ENCODE measurements at regions not wholly inside any gene's neighbourhood (a gene's known extent, or its start where the extent isn't known, plus 50 kb on each side); places are given as distances from the start of the nearest gene placed in this dataset.
A peak's percentile ranks its signal among the peaks of the same experiment; 100 is the strongest.
"Not testable (repeated sequence)": the region's sequence is repeated elsewhere in the genome, so short reads cannot be mapped to it uniquely, and the experiment has no call there.

DNA sequence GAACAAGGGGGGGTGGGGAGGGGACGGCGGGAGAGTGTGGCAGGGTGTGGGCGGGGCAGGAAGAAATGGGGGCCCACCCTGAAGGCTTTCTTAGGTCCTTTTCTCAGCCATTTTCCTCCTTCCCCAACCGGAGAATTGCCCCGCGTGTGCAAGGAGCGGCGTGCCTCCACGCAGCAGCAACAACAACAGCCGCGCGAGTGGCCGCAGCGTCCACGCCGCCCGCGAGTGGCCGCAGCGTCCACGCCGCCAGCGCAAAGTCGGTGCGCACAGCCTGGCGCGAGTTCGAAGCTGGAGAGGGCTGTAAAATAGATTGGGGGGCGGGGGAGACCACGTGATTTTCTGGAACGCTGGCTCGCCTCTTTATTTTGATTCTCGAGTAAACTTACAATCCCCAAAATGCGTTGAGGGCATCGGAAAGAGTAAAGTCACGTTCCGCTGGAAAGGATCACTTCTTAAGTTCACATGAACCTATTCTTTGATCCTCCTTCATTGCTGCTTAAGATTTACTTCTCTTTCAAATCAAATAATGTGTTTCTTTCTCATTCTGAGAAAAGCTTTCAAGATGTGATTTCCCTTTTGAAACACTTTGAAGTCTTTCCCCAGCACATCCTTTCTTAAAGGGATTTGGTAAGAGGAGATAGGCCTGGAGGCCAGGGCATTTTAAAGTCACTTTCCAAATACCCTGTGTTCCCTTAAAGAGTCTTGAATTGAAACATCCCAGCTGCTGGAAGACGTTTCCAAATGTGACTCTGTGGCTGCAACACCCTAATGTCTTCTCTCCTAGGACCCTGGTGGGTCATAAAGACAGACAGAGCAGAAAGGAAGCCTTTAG lies 66.7 kb upstream of the ZNF217 start:
- peaks cover 13% of the 10 kb centered on the region for H3K4me1 ChIP-seq (ENCODE audit: insufficient read depth, low read length)
- H3K36me3 ChIP-seq (ENCODE audit: insufficient read depth, low read length), result no peaks in the 10 kb centered on the region
- H3K4me3 ChIP-seq (ENCODE audit: low read length), result no peak overlapping the region

DNA sequence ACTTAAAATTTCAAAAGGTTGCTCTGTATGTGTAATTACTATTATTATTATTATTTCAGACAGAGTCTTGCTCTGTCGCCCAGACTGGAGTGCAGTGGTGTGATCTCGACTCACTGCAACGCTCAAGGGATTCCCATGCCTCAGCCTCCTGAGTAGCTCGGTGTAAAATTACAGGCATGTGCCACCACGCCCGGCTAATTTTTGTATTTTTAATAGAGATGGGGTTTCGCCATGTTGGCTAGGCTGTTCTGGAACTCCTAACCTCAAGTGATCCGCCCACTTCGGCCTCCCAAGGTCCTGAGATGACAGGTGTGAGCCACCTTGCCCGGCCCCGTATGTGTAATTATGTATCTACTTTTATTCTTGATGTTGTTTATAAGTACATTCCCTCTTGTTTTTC lies 65.3 kb upstream of the ZNF217 start:
- Histone ChIP-seq H2AFZ (ENCODE audit: low read depth, low read length) (no peak overlapping the region), H3K9me3 (ENCODE audit: low read length) (no peaks in the 10 kb centered on the region), H3K4me3 (ENCODE audit: low read length) (no peak overlapping the region), H3K27me3 (ENCODE audit: insufficient read depth, low read length) (no peaks in the 10 kb centered on the region), H3K36me3 (ENCODE audit: insufficient read depth, low read length) (no peaks in the 10 kb centered on the region), H3K4me1 (ENCODE audit: insufficient read depth, low read length) (peaks cover 13% of the 10 kb centered on the region)

More for the DNA sequence above, 66.7 kb upstream of the ZNF217 start:
- Histone ChIP-seq H2AFZ (ENCODE audit: low read depth, low read length) (no peak overlapping the region), H3K9me3 (ENCODE audit: low read length) (no peaks in the 10 kb centered on the region), H3K27me3 (ENCODE audit: insufficient read depth, low read length) (no peaks in the 10 kb centered on the region)

DNA sequence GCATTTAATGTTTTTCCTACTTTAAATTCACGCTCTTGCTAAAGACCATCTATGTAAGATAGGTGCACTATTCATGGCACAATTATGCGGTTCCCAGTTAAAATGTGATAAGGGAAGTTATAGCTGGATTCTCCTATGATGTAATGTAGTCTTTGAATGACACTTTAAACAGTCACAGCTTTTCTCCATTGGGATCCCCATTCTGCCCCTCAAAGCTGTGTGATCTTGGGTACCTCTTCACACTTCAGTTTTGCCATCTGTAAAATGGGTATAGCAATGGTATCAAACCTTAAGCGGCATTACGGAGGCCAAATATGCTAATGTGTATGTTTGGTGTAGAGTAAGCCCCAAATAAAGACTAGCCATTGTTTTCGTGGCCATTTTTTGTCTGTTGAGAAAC lies 64.7 kb upstream of the ZNF217 start:
- Histone ChIP-seq H3K27me3 (ENCODE audit: insufficient read depth, low read length) (no peaks in the 10 kb centered on the region), H3K36me3 (ENCODE audit: insufficient read depth, low read length) (no peaks in the 10 kb centered on the region), H3K4me3 (ENCODE audit: low read length) (no peak overlapping the region), H3K4me1 (ENCODE audit: insufficient read depth, low read length) (peaks cover 13% of the 10 kb centered on the region), H3K9me3 (ENCODE audit: low read length) (no peaks in the 10 kb centered on the region), H2AFZ (ENCODE audit: low read depth, low read length) (no peak overlapping the region)

DNA sequence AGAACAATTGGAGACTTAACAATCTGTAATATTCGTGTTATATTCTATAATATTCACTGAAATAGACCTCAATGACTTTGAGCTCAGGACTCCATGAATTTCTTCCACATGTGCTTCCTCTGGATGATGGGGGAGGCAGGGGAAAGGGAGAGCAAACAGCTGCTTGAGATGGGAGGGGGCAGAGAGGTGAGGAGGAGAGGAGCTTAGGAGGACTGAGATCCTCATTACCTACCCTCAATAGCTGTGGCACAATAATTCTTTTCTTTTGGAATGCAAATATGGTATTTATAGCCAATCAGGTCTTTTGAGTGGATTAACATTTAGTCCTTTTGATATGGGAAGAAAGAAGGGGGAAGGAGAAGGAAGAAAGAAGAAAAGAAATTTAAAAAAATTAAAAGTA lies 64.1 kb upstream of the ZNF217 start:
- Histone ChIP-seq H2AFZ (ENCODE audit: low read depth, low read length) (no peak overlapping the region), H3K27me3 (ENCODE audit: insufficient read depth, low read length) (no peaks in the 10 kb centered on the region), H3K4me1 (ENCODE audit: insufficient read depth, low read length) (peaks cover 13% of the 10 kb centered on the region), H3K9me3 (ENCODE audit: low read length) (no peaks in the 10 kb centered on the region), H3K36me3 (ENCODE audit: insufficient read depth, low read length) (no peaks in the 10 kb centered on the region), H3K4me3 (ENCODE audit: low read length) (no peak overlapping the region)

DNA sequence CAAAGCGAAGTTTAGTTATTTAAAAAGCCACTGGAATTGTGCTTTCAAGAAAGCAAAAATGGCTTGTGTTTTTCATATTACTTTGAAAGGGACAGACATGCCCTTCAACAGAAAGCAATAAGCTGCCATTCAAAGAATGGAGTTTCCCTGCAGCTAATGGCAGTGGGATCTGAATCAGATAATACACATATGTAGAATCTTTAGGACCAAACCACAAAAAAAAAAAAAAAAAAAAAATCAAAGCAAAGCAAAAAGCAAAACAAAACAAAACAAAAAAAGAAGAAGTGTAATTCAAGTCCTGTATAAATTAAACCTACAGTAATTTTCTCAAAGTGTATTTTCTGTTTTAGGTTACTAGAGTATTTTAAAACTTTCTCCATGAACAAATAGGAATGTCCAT lies 63.6 kb upstream of the ZNF217 start:
- no peaks in the 10 kb centered on the region for H3K27me3 ChIP-seq (ENCODE audit: insufficient read depth, low read length)
- no peaks in the 10 kb centered on the region for H3K36me3 ChIP-seq (ENCODE audit: insufficient read depth, low read length)
- no peaks in the 10 kb centered on the region for H3K9me3 ChIP-seq (ENCODE audit: low read length)
- H3K4me3 ChIP-seq (ENCODE audit: low read length), result no peak overlapping the region
- no peak overlapping the region for H2AFZ ChIP-seq (ENCODE audit: low read depth, low read length)
- H3K4me1 ChIP-seq (ENCODE audit: insufficient read depth, low read length), result peaks cover 14% of the 10 kb centered on the region

DNA sequence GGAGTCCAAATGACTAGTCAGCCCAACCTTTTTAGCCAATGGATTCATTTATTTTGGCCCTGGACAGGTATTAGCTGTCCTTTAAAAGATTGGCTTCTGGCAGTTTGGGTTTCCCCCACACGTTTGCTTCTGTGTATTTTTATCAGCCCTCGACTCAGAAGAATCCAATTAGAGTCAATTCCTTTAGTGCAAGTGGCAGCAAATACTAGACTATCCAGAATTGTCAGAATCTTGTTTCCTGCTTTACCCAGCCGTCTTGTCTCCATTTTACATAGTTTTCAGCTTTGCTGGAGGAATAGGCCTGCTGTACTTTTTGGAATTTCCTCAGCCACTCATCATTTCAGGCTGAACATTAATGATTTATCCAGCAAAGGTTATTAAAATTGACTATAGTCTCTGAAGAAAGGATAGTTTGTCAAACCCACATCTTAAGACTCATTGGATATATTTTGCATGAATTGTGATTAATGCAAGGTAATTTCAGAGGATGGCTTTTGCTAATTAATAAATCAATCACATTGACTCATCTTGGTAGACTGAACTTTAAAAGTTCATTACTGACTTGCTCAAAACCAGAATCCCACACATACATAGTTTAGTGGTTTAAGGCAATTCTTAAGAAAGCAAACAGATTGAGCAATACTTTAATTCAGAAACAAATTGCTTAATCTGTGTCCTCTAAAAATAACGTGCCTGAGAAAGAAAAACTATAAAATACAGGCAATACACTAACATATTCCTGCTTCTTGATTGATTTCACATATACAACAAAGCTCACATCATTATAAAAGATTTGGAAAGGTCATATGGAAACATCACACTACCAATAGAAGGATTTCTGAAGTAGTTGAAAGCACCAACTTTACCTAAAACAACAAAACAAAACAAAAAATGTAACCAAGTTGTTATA lies 62.9 kb upstream of the ZNF217 start:
- Histone ChIP-seq H2AFZ (ENCODE audit: low read depth, low read length) (no peak overlapping the region), H3K36me3 (ENCODE audit: insufficient read depth, low read length) (no peaks in the 10 kb centered on the region), H3K4me1 (ENCODE audit: insufficient read depth, low read length) (peaks cover 13% of the 10 kb centered on the region), H3K9me3 (ENCODE audit: low read length) (no peaks in the 10 kb centered on the region), H3K4me3 (ENCODE audit: low read length) (no peak overlapping the region), H3K27me3 (ENCODE audit: insufficient read depth, low read length) (no peaks in the 10 kb centered on the region)

DNA sequence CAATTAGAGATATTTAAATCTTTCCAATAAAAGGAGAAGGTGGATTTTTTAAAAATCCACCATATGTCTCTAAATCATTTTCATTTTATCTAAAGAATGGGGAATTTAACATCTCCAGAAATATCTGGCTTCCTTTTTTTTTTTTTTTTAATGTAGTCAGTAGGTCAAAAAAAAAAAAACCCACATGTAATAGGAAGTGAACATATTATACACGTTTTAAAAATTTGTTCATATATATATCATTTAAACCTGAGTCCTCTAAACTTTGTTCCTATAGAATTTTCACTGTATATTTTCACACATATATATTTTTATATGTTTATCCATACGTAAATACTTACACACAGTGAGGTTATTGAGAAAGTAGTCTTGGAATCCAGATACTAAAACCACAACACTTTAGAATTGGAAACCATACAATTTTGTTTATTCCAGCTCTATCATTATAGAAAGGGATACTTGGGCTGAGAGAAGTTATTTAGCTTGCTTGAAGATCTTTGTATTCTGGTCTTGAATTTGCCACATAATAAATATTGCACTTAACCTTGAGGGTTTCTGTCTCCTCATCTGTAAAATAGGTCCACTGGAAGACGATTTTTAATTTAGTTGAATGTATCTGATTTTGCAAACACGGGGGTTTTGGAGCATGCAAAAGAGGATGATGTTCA lies 62.1 kb upstream of the ZNF217 start:
- Histone ChIP-seq H3K4me3 (ENCODE audit: low read length) (no peak overlapping the region), H3K9me3 (ENCODE audit: low read length) (no peaks in the 10 kb centered on the region), H3K36me3 (ENCODE audit: insufficient read depth, low read length) (no peaks in the 10 kb centered on the region), H3K4me1 (ENCODE audit: insufficient read depth, low read length) (peaks cover 7% of the 10 kb centered on the region), H2AFZ (ENCODE audit: low read depth, low read length) (no peak overlapping the region), H3K27me3 (ENCODE audit: insufficient read depth, low read length) (no peaks in the 10 kb centered on the region)

DNA sequence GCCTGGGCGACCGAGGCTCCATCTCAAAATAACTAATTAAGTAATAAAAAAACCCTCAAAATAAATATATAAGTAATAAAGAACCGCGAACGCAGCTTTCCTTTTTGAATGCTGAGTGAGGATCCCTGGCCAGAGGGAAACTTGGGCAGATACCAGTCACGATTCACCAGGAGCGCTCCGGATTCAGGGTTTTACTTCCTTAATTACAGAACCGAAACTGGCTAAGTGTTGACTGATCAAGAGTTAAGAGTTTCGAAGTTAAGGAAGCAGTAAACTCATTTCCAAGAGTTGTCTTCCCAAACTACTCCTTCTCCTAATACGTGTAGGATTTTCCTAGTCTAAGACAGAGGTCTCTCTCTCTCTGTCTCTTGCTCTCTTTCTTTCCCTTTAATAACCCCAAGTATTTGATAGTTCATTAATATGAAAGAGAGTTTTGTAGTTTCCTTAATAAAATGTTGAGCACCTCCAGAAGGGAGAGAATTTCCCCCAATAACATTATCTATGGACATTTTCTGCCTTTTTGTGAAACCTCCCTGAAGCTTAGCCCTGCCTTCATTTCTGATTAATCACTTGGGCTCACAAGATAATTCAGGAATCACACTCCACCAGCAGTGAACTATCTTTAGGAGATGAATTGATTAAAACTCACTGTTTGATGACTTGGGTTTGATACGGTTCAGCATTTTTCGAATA lies 61.4 kb upstream of the ZNF217 start:
- Histone ChIP-seq H2AFZ (ENCODE audit: low read depth, low read length) (no peak overlapping the region), H3K9me3 (ENCODE audit: low read length) (no peaks in the 10 kb centered on the region), H3K4me3 (ENCODE audit: low read length) (no peak overlapping the region)

DNA sequence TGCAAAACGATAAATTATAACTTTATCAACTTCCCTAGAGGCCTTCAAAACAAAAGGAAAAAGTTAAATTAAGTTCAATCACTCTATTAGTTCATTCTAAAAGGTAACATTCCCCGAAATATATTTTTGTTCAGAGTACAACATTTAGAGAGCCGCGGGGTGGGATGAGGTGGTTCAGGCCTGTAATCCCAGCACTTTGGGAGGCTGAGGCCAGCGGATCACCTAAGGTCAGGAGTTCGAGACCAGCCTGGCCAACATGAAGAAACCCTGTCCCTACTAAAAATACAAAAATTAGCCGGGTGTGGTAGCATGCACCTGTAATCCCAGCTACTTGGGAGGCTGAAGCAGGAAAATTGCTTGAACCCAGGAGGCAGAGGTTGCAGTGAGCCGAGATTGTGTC lies 60.9 kb upstream of the ZNF217 start:
- not testable (repeated sequence) for H3K9me3 ChIP-seq (ENCODE audit: low read length); H3K27me3 ChIP-seq (ENCODE audit: insufficient read depth, low read length); H3K36me3 ChIP-seq (ENCODE audit: insufficient read depth, low read length); H2AFZ ChIP-seq (ENCODE audit: low read depth, low read length); H3K4me3 ChIP-seq (ENCODE audit: low read length); H3K4me1 ChIP-seq (ENCODE audit: insufficient read depth, low read length)

More for the DNA sequence above, 61.4 kb upstream of the ZNF217 start:
- Histone ChIP-seq H3K27me3 (ENCODE audit: insufficient read depth, low read length) (no peaks in the 10 kb centered on the region), H3K36me3 (ENCODE audit: insufficient read depth, low read length) (no peaks in the 10 kb centered on the region), H3K4me1 (ENCODE audit: insufficient read depth, low read length) (peaks cover 7% of the 10 kb centered on the region)

DNA sequence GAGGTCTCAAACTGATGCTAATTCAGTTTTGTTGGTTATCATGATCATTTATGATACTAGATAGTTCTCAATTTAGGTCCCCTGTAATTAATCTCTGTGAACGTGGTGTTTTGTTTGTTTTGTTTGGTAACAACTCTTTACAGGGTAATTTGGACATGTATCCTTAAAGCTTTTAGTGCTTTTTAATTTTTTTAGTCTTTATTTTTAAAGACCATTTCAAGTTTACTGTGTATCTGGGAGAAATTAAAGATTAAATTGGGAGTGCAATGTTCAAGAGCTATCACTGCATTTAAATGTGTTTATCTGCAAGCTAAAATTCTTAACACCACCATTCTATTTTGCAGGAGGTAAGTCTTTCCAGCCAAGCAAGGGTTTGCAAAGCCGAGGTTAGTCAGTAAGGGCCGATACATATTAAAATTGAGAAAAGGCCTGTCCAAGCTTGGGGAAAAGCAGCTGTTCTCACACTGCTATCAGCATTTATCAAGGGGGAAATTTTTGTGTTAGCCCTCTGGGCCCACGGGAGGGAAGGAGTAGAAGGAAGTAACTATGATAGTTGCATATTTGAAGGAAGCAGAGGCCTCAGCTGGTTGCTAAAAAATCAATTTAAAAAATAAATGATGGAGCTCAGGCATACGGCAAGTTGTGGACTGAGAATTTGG lies 59.3 kb upstream of the ZNF217 start:
- Histone ChIP-seq H3K4me1 (ENCODE audit: insufficient read depth, low read length) (peaks cover 7% of the 10 kb centered on the region), H3K9me3 (ENCODE audit: low read length) (no peaks in the 10 kb centered on the region)

DNA sequence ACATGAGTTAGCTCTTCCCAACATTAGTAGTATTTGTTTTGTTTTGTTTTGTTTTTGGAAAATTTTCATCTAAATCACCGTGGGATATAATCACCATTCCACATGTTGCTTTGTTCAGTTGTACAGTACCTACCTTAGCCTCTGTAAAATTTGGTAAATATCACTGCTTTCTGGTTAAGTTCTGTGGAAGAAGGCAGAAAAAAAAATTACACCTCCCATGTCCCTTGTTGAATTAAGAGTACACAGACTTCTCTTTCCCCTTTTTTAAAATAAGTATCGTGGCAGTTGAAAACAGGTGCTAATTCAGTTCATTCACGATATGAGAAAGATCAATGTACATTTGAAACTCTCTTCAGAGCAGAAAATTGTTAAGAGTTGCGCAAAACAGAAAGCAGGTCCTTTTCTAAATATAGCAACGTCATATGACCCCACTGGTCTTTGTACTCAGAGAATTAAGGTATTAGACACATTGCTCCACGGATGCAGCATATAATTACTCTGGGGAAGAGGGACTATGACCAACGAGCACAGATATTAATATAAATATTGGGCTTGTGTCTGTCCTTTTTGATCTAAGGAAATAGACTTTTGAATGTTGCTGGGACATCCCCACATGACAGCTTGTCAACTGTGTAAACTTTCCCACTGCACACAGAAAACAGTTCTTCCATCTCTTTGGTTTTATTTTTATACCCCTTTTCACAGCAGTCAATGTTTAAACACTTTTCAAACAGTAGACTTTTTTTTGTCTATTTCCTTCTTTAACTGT lies 58.6 kb upstream of the ZNF217 start:
- peak overlapping the region; percentile 48 for H2AFZ ChIP-seq (ENCODE audit: low read depth, low read length)
- H3K36me3 ChIP-seq (ENCODE audit: insufficient read depth, low read length), result no peaks in the 10 kb centered on the region
- no peaks in the 10 kb centered on the region for H3K27me3 ChIP-seq (ENCODE audit: insufficient read depth, low read length)
- no peak overlapping the region for H3K4me3 ChIP-seq (ENCODE audit: low read length)
- no peaks in the 10 kb centered on the region for H3K9me3 ChIP-seq (ENCODE audit: low read length)
- peaks cover 3% of the 10 kb centered on the region for H3K4me1 ChIP-seq (ENCODE audit: insufficient read depth, low read length)

More for the DNA sequence above, 59.3 kb upstream of the ZNF217 start:
- Histone ChIP-seq H3K27me3 (ENCODE audit: insufficient read depth, low read length) (no peaks in the 10 kb centered on the region), H3K36me3 (ENCODE audit: insufficient read depth, low read length) (no peaks in the 10 kb centered on the region), H3K4me3 (ENCODE audit: low read length) (no peak overlapping the region), H2AFZ (ENCODE audit: low read depth, low read length) (peak overlapping the region; percentile 48)

DNA sequence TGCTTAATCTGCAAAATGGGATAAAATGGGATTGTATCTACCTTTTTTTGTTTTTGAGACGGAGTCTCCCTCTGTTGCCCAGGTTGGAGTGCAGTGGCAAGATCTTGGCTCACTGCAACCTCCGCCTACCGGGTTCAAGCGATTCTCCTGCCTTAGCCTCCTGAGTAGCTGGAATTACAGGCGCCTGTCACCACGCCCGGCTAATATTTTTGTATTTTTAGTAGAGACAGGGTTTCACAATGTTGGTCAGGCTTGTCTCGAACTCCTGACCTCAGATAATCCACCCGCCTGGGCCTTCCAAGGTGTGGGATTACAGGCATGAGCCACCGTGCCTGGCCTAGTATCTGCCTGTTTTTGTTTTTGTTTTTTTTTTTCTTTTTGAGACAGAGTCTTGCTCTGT lies 55.9 kb upstream of the ZNF217 start:
- not testable (repeated sequence) for H3K4me3 ChIP-seq (ENCODE audit: low read length); H3K9me3 ChIP-seq (ENCODE audit: low read length); H3K36me3 ChIP-seq (ENCODE audit: insufficient read depth, low read length); H2AFZ ChIP-seq (ENCODE audit: low read depth, low read length); H3K27me3 ChIP-seq (ENCODE audit: insufficient read depth, low read length); H3K4me1 ChIP-seq (ENCODE audit: insufficient read depth, low read length)

All from neuron (in vitro differentiated cells).